AG04450 (cell line): ENCODE measurements at regions not wholly inside any gene's neighbourhood (a gene's known extent, or its start where the extent isn't known, plus 50 kb on each side); places are given as distances from the start of the nearest gene placed in this dataset.
"Not testable (repeated sequence)": the region's sequence is repeated elsewhere in the genome, so short reads cannot be mapped to it uniquely, and the experiment has no call there.

Experiments
- CTCF ChIA-PET: fragments of 300-600, 350-600 bp; formaldehyde crosslinking; extraction: SDS; loops from one replicate; lab custom pipeline; 2022; ENCODE audit warnings: antibody characterized with exemption, inconsistent platforms; lab: Charles Lee
- POLR2A ChIA-PET: fragments of 350-600 bp; formaldehyde crosslinking; extraction: SDS; loops from one replicate; lab custom pipeline; 2021; ENCODE audit warnings: antibody characterized with exemption, inconsistent platforms; lab: Yijun Ruan, JAX
- DNase-seq: peaks from one replicate; pipeline ENCODE4 v3.0.0-alpha.2; 2011; ENCODE audit warnings: low read depth, low spot score
- H3K27ac ChIP-seq: one replicate; pipeline ENCODE4 v1.5.1; 2012; ENCODE audit warnings: low read depth, low read length, control low read depth
- H3K27me3 ChIP-seq: one replicate; pipeline ENCODE4 v1.6.0; 2012; ENCODE audit warnings: low read length; ENCODE audit not compliant: control insufficient read depth, insufficient read depth
- H3K4me3 ChIP-seq: 2 replicates; pipeline ENCODE4 v1.5.1; 2011; ENCODE audit warnings: mild to moderate bottlenecking, low read depth, low read length, control low read depth
- H3K9me3 ChIP-seq: 2 replicates; pipeline ENCODE4 v1.5.1; 2012; ENCODE audit warnings: low read length; ENCODE audit not compliant: control insufficient read depth, insufficient read depth
- CTCF ChIP-seq: IDR thresholded peaks from 2 replicates; pipeline ENCODE4 v1.5.1; 2011; ENCODE audit warnings: low read depth, low read length, control low read depth, inconsistent platforms

- DNase-seq = no peak
Measured at GRCh38 chr1:229905031-229905545, 161.9 kb upstream of the GALNT2 start.

GRCh38 chr1:229905652-229906051 lies 161.4 kb upstream of the GALNT2 start:
- Histone ChIP-seq H3K27ac (no peak overlapping the region), H3K27me3 (peaks cover 2% of the 10 kb centered on the region), H3K4me3 (no peak overlapping the region), H3K9me3 (no peaks in the 10 kb centered on the region)
- POLR2A ChIA-PET = no interaction called here
- CTCF ChIA-PET = no interaction called here
- TF ChIP-seq CTCF = no peak
- no peak for DNase-seq

More at GRCh38 chr1:229905031-229905545, 161.9 kb upstream of the GALNT2 start:
- CTCF ChIA-PET = no interaction called here
- Histone ChIP-seq H3K27ac (no peak overlapping the region), H3K4me3 (no peak overlapping the region), H3K27me3 (peaks cover 2% of the 10 kb centered on the region), H3K9me3 (no peaks in the 10 kb centered on the region)
- no peak for TF ChIP-seq CTCF
- POLR2A ChIA-PET = no interaction called here

GRCh38 chr1:229907884-229908638 lies 159.0 kb upstream of the GALNT2 start:
- Histone ChIP-seq H3K9me3 (no peaks in the 10 kb centered on the region), H3K4me3 (no peak overlapping the region), H3K27me3 (peaks cover 2% of the 10 kb centered on the region), H3K27ac (no peak overlapping the region)
- TF ChIP-seq CTCF = no peak
- ChIA-PET CTCF (no interaction called here), POLR2A (no interaction called here)
- DNase-seq = no peak

GRCh38 chr1:229908689-229909088 lies 158.3 kb upstream of the GALNT2 start:
- Histone ChIP-seq H3K4me3 (no peak overlapping the region), H3K27ac (no peak overlapping the region), H3K27me3 (peaks cover 2% of the 10 kb centered on the region), H3K9me3 (no peaks in the 10 kb centered on the region)
- ChIA-PET CTCF (no interaction called here), POLR2A (no interaction called here)
- no peak for TF ChIP-seq CTCF
- no peak for DNase-seq

GRCh38 chr1:229913489-229913888 lies 153.5 kb upstream of the GALNT2 start:
- ChIA-PET POLR2A (no interaction called here), CTCF (no interaction called here)
- H3K9me3 ChIP-seq = no peaks in the 10 kb centered on the region
- no peak for DNase-seq
- peaks cover 2% of the 10 kb centered on the region for H3K27me3 ChIP-seq
- H3K4me3 ChIP-seq = no peak overlapping the region
- TF ChIP-seq CTCF = no peak
- H3K27ac ChIP-seq = no peak overlapping the region

- H3K27me3 ChIP-seq, POLR2A ChIA-PET, H3K27ac ChIP-seq, H3K9me3 ChIP-seq, H3K4me3 ChIP-seq, CTCF ChIA-PET, DNase-seq: not testable (repeated sequence)
Measured at GRCh38 chr1:229919488-229919887, 147.6 kb upstream of the GALNT2 start.
